ENCODE measurements at regions not wholly inside any gene's neighbourhood (a gene's known extent, or its start where the extent isn't known, plus 50 kb on each side); places are given as distances from the start of the nearest gene placed in this dataset.
"Not testable (repeated sequence)": the region's sequence is repeated elsewhere in the genome, so short reads cannot be mapped to it uniquely, and the experiment has no call there.

DNA sequence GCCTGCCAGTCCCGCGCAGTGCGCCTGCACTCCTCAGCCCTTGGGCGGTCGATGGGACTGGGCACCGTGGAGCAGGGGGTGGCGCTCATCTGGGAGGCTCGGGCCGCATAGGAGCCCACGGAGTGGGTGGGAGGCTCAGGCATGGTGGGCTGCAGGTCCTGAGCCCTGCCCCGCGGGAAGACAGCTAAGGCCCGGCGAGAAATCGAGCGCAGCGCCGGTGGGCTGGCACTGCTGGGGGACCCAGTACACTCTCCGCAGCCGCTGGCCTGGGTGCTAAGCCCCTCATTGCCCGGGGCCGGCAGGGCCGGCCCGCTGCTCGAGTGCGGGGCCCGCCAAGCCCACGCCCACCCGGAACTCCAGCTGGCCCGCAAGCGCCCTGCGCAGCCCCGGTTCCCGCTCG lies 1565.3 kb downstream of the HACE1 start:
- H3K27me3 ChIP-seq (ENCODE audit: insufficient read depth, low read length, poor library complexity, severe bottlenecking); H3K4me1 Mint-ChIP-seq; H3K9me3 ChIP-seq (ENCODE audit: low read length); DNase-seq; H3K27ac Mint-ChIP-seq; H3K4me3 ChIP-seq (ENCODE audit: low read length); H3K4me3 Mint-ChIP-seq; H3K4me1 ChIP-seq (ENCODE audit: insufficient read depth, low read length); H3K36me3 Mint-ChIP-seq; H3K36me3 ChIP-seq (ENCODE audit: insufficient read depth, low read length); POLR2A ChIA-PET; H3K27ac ChIP-seq (ENCODE audit: low read depth, low read length); CTCF ChIA-PET; H3K9me3 Mint-ChIP-seq; H3K27me3 Mint-ChIP-seq: not testable (repeated sequence)

DNA sequence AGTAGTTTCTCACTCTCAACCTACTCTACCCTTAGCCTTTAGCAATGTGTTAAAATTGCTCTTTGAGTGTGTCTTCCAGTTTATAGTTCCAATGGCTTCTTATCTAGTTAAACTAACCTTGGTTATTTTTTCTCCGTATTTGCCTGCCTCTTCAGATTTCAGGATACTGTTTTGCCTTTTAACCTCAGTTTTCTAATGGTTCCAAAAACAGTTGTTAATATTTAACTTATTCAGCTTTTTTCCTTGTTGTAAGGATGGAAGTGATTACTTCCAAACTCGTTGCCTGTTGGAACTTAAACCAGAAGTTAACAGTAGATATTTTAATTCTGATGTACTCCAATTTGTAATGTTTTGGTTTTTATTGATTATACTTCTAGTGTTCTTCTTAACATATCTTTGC lies 1574.9 kb downstream of the HACE1 start:
- H3K36me3 ChIP-seq (ENCODE audit: insufficient read depth, low read length): no peaks in the 10 kb centered on the region
- H3K4me1 ChIP-seq (ENCODE audit: insufficient read depth, low read length): no peaks in the 10 kb centered on the region
- no peak overlapping the region for H3K27ac Mint-ChIP-seq
- H3K4me3 Mint-ChIP-seq: no peak overlapping the region
- no peak for DNase-seq
- H3K27me3 ChIP-seq (ENCODE audit: insufficient read depth, low read length, poor library complexity, severe bottlenecking): no peaks in the 10 kb centered on the region
- H3K4me3 ChIP-seq (ENCODE audit: low read length): no peak overlapping the region
- H3K4me1 Mint-ChIP-seq: no peaks in the 10 kb centered on the region
- H3K36me3 Mint-ChIP-seq: no peaks in the 10 kb centered on the region
- H3K27ac ChIP-seq (ENCODE audit: low read depth, low read length): no peak overlapping the region
- H3K9me3 ChIP-seq (ENCODE audit: low read length): no peaks in the 10 kb centered on the region
- peaks cover 0 to 9% (median 3%) of the 10 kb centered on the region in 5 donors for H3K9me3 Mint-ChIP-seq
- H3K27me3 Mint-ChIP-seq: no peaks in the 10 kb centered on the region
- ChIA-PET POLR2A (no interaction called here), CTCF (no interaction called here)

DNA sequence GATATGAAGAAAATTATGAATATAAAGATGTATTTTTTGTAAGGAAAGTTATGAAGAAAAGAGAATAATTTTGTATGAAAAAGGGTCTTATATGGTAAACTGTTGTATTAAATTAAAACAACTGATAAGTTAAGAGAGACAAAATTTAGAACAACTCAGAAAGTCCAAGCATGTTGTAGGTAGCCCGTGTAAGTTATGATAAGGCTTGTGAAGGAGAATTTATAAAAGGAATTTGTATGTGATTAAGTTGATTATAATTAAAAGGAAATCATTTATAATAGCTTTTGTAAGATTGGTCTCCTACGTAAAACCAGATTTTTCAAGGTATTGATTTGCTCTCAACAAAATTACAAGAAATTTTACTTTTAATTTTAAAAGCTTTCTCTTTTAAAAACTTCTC lies 1579.3 kb downstream of the HACE1 start:
- Mint-ChIP-seq H3K36me3 (no peaks in the 10 kb centered on the region), H3K9me3 (peaks cover 0 to 9% (median 5%) of the 10 kb centered on the region in 5 donors), H3K4me1 (no peaks in the 10 kb centered on the region), H3K27ac (no peak overlapping the region), H3K27me3 (no peaks in the 10 kb centered on the region), H3K4me3 (no peak overlapping the region)
- Histone ChIP-seq H3K4me1 (ENCODE audit: insufficient read depth, low read length) (no peaks in the 10 kb centered on the region), H3K27ac (ENCODE audit: low read depth, low read length) (no peak overlapping the region), H3K36me3 (ENCODE audit: insufficient read depth, low read length) (no peaks in the 10 kb centered on the region), H3K9me3 (ENCODE audit: low read length) (no peaks in the 10 kb centered on the region), H3K4me3 (ENCODE audit: low read length) (no peak overlapping the region), H3K27me3 (ENCODE audit: insufficient read depth, low read length, poor library complexity, severe bottlenecking) (no peaks in the 10 kb centered on the region)
- DNase-seq: no peak
- ChIA-PET CTCF (no interaction called here), POLR2A (no interaction called here)

DNA sequence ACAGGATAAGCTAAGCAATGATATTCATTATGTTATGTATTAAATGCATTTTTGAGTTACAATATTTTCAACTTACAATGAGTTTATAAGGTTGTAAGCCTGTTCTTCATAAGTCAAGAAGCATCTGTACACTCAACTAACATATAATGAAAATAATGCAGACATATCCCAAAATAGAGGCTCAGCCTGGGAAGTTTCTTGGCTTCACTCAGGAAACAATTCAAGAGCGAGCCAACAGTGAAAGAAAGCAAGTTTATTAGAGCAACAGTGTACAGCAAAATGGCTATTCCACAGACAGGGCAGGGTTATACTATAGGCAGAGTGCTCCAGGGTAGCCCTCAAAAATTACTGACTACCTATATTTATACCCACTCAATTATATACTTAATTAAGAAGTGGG lies 1581.8 kb downstream of the HACE1 start:
- Histone ChIP-seq H3K36me3 (ENCODE audit: insufficient read depth, low read length) (no peaks in the 10 kb centered on the region), H3K27ac (ENCODE audit: low read depth, low read length) (no peak overlapping the region), H3K27me3 (ENCODE audit: insufficient read depth, low read length, poor library complexity, severe bottlenecking) (no peaks in the 10 kb centered on the region), H3K9me3 (ENCODE audit: low read length) (no peaks in the 10 kb centered on the region), H3K4me1 (ENCODE audit: insufficient read depth, low read length) (no peaks in the 10 kb centered on the region), H3K4me3 (ENCODE audit: low read length) (no peak overlapping the region)
- Mint-ChIP-seq H3K4me1 (no peaks in the 10 kb centered on the region), H3K27me3 (no peaks in the 10 kb centered on the region), H3K4me3 (no peak overlapping the region), H3K36me3 (no peaks in the 10 kb centered on the region), H3K9me3 (peaks cover 0 to 9% (median 4%) of the 10 kb centered on the region in 5 donors), H3K27ac (no peak overlapping the region)
- CTCF ChIA-PET: no interaction called here
- DNase-seq: no peak
- POLR2A ChIA-PET: no interaction called here

DNA sequence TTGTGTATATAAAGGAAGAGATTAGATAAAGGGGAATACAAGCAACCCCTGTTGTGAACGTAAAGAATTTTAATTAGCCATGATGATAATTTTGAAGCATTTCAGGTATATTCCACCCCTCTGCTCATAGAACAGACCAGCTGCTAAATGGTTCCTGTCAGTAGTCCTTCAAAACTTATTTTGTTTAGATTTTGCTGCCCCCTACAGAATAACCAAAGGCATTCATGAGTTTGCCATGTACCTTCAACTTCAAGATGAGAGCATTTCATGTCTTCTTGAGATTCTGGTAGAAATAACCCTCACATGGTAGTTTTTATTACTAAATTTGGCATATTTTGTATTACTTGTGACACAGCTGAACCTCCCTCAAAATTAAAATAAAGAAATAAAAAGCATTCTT lies 1586.7 kb downstream of the HACE1 start:
- Histone ChIP-seq H3K27ac (ENCODE audit: low read depth, low read length) (no peak overlapping the region), H3K27me3 (ENCODE audit: insufficient read depth, low read length, poor library complexity, severe bottlenecking) (no peaks in the 10 kb centered on the region), H3K4me1 (ENCODE audit: insufficient read depth, low read length) (no peaks in the 10 kb centered on the region), H3K36me3 (ENCODE audit: insufficient read depth, low read length) (no peaks in the 10 kb centered on the region), H3K9me3 (ENCODE audit: low read length) (no peaks in the 10 kb centered on the region), H3K4me3 (ENCODE audit: low read length) (no peak overlapping the region)
- no peak overlapping the region for H3K4me3 Mint-ChIP-seq
- H3K27me3 Mint-ChIP-seq: no peaks in the 10 kb centered on the region
- DNase-seq: no peak
- CTCF ChIA-PET: no interaction called here
- H3K4me1 Mint-ChIP-seq: no peaks in the 10 kb centered on the region
- POLR2A ChIA-PET: no interaction called here
- H3K36me3 Mint-ChIP-seq: no peaks in the 10 kb centered on the region
- H3K9me3 Mint-ChIP-seq: peaks cover 0 to 8% (median 2%) of the 10 kb centered on the region in 5 donors
- H3K27ac Mint-ChIP-seq: no peak overlapping the region

DNA sequence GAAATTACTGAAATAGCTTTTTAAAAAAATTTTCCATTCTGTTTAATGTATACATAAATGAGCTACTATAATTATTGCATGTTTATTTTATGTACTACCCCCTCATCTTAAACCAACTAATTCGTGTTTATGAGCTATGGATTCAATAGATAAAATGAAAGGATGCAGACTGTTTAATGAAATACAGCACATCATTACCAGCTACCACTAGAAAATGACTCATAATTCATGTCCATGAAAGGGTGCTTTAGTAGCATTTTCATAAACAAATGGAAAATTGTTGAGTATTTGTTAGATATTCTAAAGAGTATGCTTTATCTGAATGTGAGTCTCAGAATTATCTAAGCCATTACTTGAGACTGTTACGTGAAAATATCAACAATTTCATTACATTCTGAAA lies 1590.1 kb downstream of the HACE1 start:
- CTCF ChIA-PET: no interaction called here
- Histone ChIP-seq H3K4me1 (ENCODE audit: insufficient read depth, low read length) (no peaks in the 10 kb centered on the region), H3K27ac (ENCODE audit: low read depth, low read length) (no peak overlapping the region), H3K27me3 (ENCODE audit: insufficient read depth, low read length, poor library complexity, severe bottlenecking) (no peaks in the 10 kb centered on the region), H3K4me3 (ENCODE audit: low read length) (no peak overlapping the region), H3K36me3 (ENCODE audit: insufficient read depth, low read length) (no peaks in the 10 kb centered on the region), H3K9me3 (ENCODE audit: low read length) (no peaks in the 10 kb centered on the region)
- POLR2A ChIA-PET: no interaction called here
- DNase-seq: no peak
- Mint-ChIP-seq H3K4me1 (no peaks in the 10 kb centered on the region), H3K9me3 (peaks cover 0 to 16% (median 3%) of the 10 kb centered on the region in 5 donors), H3K4me3 (no peak overlapping the region), H3K27me3 (no peaks in the 10 kb centered on the region), H3K27ac (no peak overlapping the region), H3K36me3 (no peaks in the 10 kb centered on the region)

DNA sequence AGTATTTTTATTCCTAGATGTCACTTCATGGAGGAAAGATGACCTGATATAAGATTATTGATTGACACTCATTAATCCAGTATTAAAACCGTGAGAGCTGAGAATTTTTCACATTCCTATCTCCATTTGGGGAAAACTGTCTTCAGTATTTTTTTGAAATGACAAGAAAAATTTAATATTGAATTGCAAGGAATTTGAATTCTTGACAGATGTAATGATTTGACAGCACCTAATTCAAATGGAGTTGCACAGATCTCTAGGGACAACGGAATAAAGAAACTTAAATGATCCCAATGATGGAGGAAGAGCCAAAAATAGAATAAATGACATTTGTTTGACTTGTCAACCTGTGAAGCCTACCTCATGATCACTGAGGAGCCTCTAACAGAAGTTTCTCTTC lies 1591.4 kb downstream of the HACE1 start:
- H3K27ac Mint-ChIP-seq: no peak overlapping the region
- H3K9me3 ChIP-seq (ENCODE audit: low read length): no peaks in the 10 kb centered on the region
- CTCF ChIA-PET: no interaction called here
- H3K9me3 Mint-ChIP-seq: peaks cover 2 to 18% (median 5%) of the 10 kb centered on the region in 5 donors
- no peaks in the 10 kb centered on the region for H3K4me1 ChIP-seq (ENCODE audit: insufficient read depth, low read length)
- POLR2A ChIA-PET: no interaction called here
- H3K36me3 ChIP-seq (ENCODE audit: insufficient read depth, low read length): no peaks in the 10 kb centered on the region
- no peak overlapping the region for H3K4me3 Mint-ChIP-seq
- no peaks in the 10 kb centered on the region for H3K27me3 Mint-ChIP-seq
- H3K27me3 ChIP-seq (ENCODE audit: insufficient read depth, low read length, poor library complexity, severe bottlenecking): no peaks in the 10 kb centered on the region
- DNase-seq: no peak
- H3K36me3 Mint-ChIP-seq: no peaks in the 10 kb centered on the region
- no peak overlapping the region for H3K27ac ChIP-seq (ENCODE audit: low read depth, low read length)
- no peak overlapping the region for H3K4me3 ChIP-seq (ENCODE audit: low read length)
- no peaks in the 10 kb centered on the region for H3K4me1 Mint-ChIP-seq

DNA sequence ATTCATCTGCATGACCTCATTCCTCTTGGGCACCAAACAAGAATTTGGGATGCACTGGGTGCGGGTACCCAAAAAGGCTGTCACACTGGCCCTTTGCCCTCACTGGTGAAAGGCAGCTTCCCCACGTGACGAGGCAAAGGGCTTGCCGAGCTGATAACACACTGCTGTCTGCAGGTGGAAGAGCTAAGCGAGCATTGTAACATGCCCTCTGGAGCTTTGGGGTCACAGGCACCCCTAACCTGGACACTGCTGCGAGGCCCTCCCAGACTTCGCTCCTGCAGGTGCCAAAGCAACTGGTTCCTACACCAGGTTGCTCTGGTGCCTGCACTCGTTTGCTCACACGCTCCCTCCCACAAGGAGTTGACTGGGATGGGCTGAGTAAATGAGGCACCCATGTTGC lies 1595.7 kb downstream of the HACE1 start:
- Histone ChIP-seq H3K36me3 (ENCODE audit: insufficient read depth, low read length) (no peaks in the 10 kb centered on the region), H3K9me3 (ENCODE audit: low read length) (no peaks in the 10 kb centered on the region), H3K4me3 (ENCODE audit: low read length) (no peak overlapping the region), H3K27ac (ENCODE audit: low read depth, low read length) (no peak overlapping the region), H3K27me3 (ENCODE audit: insufficient read depth, low read length, poor library complexity, severe bottlenecking) (no peaks in the 10 kb centered on the region), H3K4me1 (ENCODE audit: insufficient read depth, low read length) (no peaks in the 10 kb centered on the region)
- Mint-ChIP-seq H3K27ac (no peak overlapping the region), H3K4me3 (no peak overlapping the region), H3K4me1 (no peaks in the 10 kb centered on the region), H3K36me3 (no peaks in the 10 kb centered on the region), H3K27me3 (no peaks in the 10 kb centered on the region), H3K9me3 (peaks cover 0 to 16% (median 7%) of the 10 kb centered on the region in 5 donors)
- DNase-seq: no peak
- ChIA-PET CTCF (no interaction called here), POLR2A (no interaction called here)

DNA sequence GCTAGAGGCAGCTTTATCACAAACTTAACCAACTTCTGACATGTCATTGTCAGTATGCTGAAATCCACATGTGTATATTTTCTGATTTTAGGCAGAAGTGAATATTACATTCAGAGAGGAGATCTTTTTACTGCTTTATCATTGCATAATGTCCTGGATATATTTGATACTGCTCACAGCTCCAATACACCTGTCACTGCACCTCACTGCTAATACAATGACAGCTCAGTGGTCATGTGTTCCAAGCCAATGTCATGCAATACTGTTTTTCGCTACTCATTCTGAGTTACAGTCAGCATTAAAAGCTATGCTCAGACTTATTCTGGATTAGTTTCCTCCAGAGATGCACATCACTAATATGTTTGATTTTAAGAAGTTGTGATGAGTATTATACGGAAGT lies 1604.6 kb downstream of the HACE1 start:
- Mint-ChIP-seq H3K27ac (no peak overlapping the region), H3K4me1 (no peaks in the 10 kb centered on the region), H3K9me3 (peaks cover 0 to 14% (median 6%) of the 10 kb centered on the region in 5 donors), H3K4me3 (no peak overlapping the region), H3K27me3 (no peaks in the 10 kb centered on the region), H3K36me3 (no peaks in the 10 kb centered on the region)
- Histone ChIP-seq H3K9me3 (ENCODE audit: low read length) (no peaks in the 10 kb centered on the region), H3K36me3 (ENCODE audit: insufficient read depth, low read length) (no peaks in the 10 kb centered on the region), H3K27ac (ENCODE audit: low read depth, low read length) (no peak overlapping the region), H3K4me3 (ENCODE audit: low read length) (no peak overlapping the region), H3K27me3 (ENCODE audit: insufficient read depth, low read length, poor library complexity, severe bottlenecking) (no peaks in the 10 kb centered on the region), H3K4me1 (ENCODE audit: insufficient read depth, low read length) (no peaks in the 10 kb centered on the region)
- DNase-seq: no peak
- ChIA-PET POLR2A (no interaction called here), CTCF (no interaction called here)
